Suprapubic skin (tissue), 4 donors: ENCODE measurements at regions not wholly inside any gene's neighbourhood (a gene's known extent, or its start where the extent isn't known, plus 50 kb on each side); places are given as distances from the start of the nearest gene placed in this dataset.

Source experiments
- POLR2A ChIP-seq, 2 donors: fragments of 450-650 bp; IDR thresholded peaks; one replicate each; pipeline ENCODE4 v1.6.1; 2017; ENCODE audit warnings: antibody characterized with exemption in 2 of 2, mild to moderate bottlenecking in 2 of 2, moderate library complexity in 2 of 2
- POLR2AphosphoS5 ChIP-seq, 3 donors: sonication (generic); formaldehyde crosslinking; IDR thresholded peaks; one replicate each; pipeline ENCODE4 v1.6.1; 2017; ENCODE audit warnings: antibody characterized with exemption in 3 of 3
- TF ChIP-seq, protein P1 (sequence below), 2 donors: fragments of 200-600 bp in 1 of 2; fragments of 450-650 bp in 1 of 2; sonication (generic) in 1 of 2; IDR thresholded peaks; one replicate each; pipeline ENCODE4 v1.5.1; 2016 to 2019; ENCODE audit warnings: antibody characterized with exemption in 2 of 2, mild to moderate bottlenecking in 1 of 2, moderate library complexity in 1 of 2

DNA sequence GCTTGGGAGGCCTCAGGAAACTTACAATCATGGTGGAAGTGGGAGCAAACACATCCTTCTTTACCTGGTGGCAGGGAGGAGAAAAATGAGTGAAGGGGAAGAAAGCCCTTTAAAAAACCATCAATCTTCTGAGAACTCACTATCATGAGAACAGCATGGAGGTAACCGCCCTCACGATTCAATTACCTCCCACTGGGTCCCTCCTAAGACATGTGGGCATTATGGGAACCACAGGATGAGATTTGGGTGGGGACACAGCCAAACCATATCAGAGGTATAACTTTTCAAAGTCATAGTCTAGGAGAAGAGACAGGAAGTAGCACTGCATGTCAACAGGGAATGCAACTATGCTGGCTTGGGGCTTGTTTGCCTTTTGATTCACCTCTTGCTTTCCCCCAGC lies 59.9 kb upstream of the DTNBP1 start:
- TF ChIP-seq, protein P1, sequence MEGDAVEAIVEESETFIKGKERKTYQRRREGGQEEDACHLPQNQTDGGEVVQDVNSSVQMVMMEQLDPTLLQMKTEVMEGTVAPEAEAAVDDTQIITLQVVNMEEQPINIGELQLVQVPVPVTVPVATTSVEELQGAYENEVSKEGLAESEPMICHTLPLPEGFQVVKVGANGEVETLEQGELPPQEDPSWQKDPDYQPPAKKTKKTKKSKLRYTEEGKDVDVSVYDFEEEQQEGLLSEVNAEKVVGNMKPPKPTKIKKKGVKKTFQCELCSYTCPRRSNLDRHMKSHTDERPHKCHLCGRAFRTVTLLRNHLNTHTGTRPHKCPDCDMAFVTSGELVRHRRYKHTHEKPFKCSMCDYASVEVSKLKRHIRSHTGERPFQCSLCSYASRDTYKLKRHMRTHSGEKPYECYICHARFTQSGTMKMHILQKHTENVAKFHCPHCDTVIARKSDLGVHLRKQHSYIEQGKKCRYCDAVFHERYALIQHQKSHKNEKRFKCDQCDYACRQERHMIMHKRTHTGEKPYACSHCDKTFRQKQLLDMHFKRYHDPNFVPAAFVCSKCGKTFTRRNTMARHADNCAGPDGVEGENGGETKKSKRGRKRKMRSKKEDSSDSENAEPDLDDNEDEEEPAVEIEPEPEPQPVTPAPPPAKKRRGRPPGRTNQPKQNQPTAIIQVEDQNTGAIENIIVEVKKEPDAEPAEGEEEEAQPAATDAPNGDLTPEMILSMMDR (IDR thresholded peaks at IDR 0.05): no peak
- no peak for TF ChIP-seq POLR2AphosphoS5 (IDR thresholded peaks at IDR 0.05)
- TF ChIP-seq POLR2A (IDR thresholded peaks at IDR 0.05): no peak
